ENCODE measurements at regions not wholly inside any gene's neighbourhood (a gene's known extent, or its start where the extent isn't known, plus 50 kb on each side); places are given as distances from the start of the nearest gene placed in this dataset.

- WGBS (ENCODE audit: insufficient coverage) = no CpG with 5 or more reads among the region's 1 CpG
- no peak for TF ChIP-seq CTCF (IDR thresholded peaks at IDR 0.05)
- Mint-ChIP-seq H3K27me3 (ENCODE audit: low read depth in 3 of 3) (no peaks in the 10 kb centered on the region), H3K9me3 (peaks cover 7 to 20% (median 14%) of the 10 kb centered on the region in 7 donors), H3K27ac (no peak overlapping the region), H3K4me3 (no peak overlapping the region), H3K4me1 (peaks cover 12% of the 10 kb centered on the region), H3K36me3 (no peaks in the 10 kb centered on the region)
- H3K4me2 ChIP-seq (replicated peaks; ENCODE audit: extremely low read depth, low read length, poor library complexity, severe bottlenecking) = no peak overlapping the region
- no peaks in the 10 kb centered on the region for H3K27me3 ChIP-seq (ENCODE audit: control insufficient read depth in 2 of 2, insufficient read depth in 2 of 2, low read length in 2 of 2)
- intact Hi-C loops (cut with micrococcal nuclease) = no loop called here
- peaks cover 0 to 9% of the 10 kb centered on the region in 2 donors for H3K9me3 ChIP-seq (replicated peaks in 1 of 2; ENCODE audit: control insufficient read depth in 1 of 2, insufficient read depth in 1 of 2, low read length in 2 of 2)
- H3K4me3 ChIP-seq (replicated peaks in 1 of 3; ENCODE audit: low read depth in 2 of 3, low read length in 3 of 3) = no peak overlapping the region
- H3K9ac ChIP-seq (ENCODE audit: insufficient read depth, low read length, poor library complexity, severe bottlenecking) = no peak overlapping the region
- no peaks in the 10 kb centered on the region for H4K20me1 ChIP-seq (ENCODE audit: insufficient read depth, low read length)
- no peaks in the 10 kb centered on the region for H3K36me3 ChIP-seq (replicated peaks in 1 of 2; ENCODE audit: control insufficient read depth in 1 of 2, insufficient read depth in 2 of 2, low read length in 2 of 2)
- no peak for DNase-seq
- H3K79me2 ChIP-seq (ENCODE audit: insufficient read depth, low read length) = no peaks in the 10 kb centered on the region
- H3K4me1 ChIP-seq (ENCODE audit: control insufficient read depth in 1 of 2, insufficient read depth in 2 of 2, low read length in 2 of 2) = peaks cover 0 to 7% of the 10 kb centered on the region in 2 donors
- H3K27ac ChIP-seq (ENCODE audit: low read depth in 1 of 2, low read length in 2 of 2) = no peak overlapping the region
- H2AFZ ChIP-seq (ENCODE audit: insufficient read depth, low read depth, low read length, poor library complexity, severe bottlenecking) = no peak overlapping the region
Observed at GRCh38 chr11:104654181-104654813, 244.0 kb downstream of the CASP12 start.

GRCh38 chr11:104653407-104653806 lies 244.9 kb downstream of the CASP12 start:
- H3K36me3 ChIP-seq (replicated peaks in 1 of 2; ENCODE audit: control insufficient read depth in 1 of 2, insufficient read depth in 2 of 2, low read length in 2 of 2) = no peaks in the 10 kb centered on the region
- H3K27me3 Mint-ChIP-seq (ENCODE audit: low read depth in 3 of 3) = no peaks in the 10 kb centered on the region
- H4K20me1 ChIP-seq (ENCODE audit: insufficient read depth, low read length) = no peaks in the 10 kb centered on the region
- peak; percentile 24 to 37 (median 27) for DNase-seq
- H3K4me1 Mint-ChIP-seq = peaks cover 14% of the 10 kb centered on the region
- peaks cover 0 to 9% of the 10 kb centered on the region in 2 donors for H3K9me3 ChIP-seq (replicated peaks in 1 of 2; ENCODE audit: control insufficient read depth in 1 of 2, insufficient read depth in 1 of 2, low read length in 2 of 2)
- no peaks in the 10 kb centered on the region for H3K36me3 Mint-ChIP-seq
- no peak overlapping the region for H3K27ac Mint-ChIP-seq
- H3K4me3 Mint-ChIP-seq = no peak overlapping the region
- intact Hi-C loops (cut with micrococcal nuclease) = no loop called here
- H3K79me2 ChIP-seq (ENCODE audit: insufficient read depth, low read length) = no peaks in the 10 kb centered on the region
- no peak overlapping the region for H3K27ac ChIP-seq (ENCODE audit: low read depth in 1 of 2, low read length in 2 of 2)
- H3K4me3 ChIP-seq (replicated peaks in 1 of 3; ENCODE audit: low read depth in 2 of 3, low read length in 3 of 3) = no peak overlapping the region
- peak overlapping the region; percentile 8 for H3K4me2 ChIP-seq (replicated peaks; ENCODE audit: extremely low read depth, low read length, poor library complexity, severe bottlenecking)
- H3K4me1 ChIP-seq (ENCODE audit: control insufficient read depth in 1 of 2, insufficient read depth in 2 of 2, low read length in 2 of 2) = peaks cover 0 to 7% of the 10 kb centered on the region in 2 donors
- H2AFZ ChIP-seq (ENCODE audit: insufficient read depth, low read depth, low read length, poor library complexity, severe bottlenecking) = peak overlapping the region; percentile 7
- WGBS (ENCODE audit: insufficient coverage) = 0% methylated on average over 4 of the region's 5 CpGs
- no peak for TF ChIP-seq CTCF (IDR thresholded peaks at IDR 0.05)
- peaks cover 7 to 16% (median 13%) of the 10 kb centered on the region in 7 donors for H3K9me3 Mint-ChIP-seq
- H3K9ac ChIP-seq (ENCODE audit: insufficient read depth, low read length, poor library complexity, severe bottlenecking) = no peak overlapping the region
- H3K27me3 ChIP-seq (ENCODE audit: control insufficient read depth in 2 of 2, insufficient read depth in 2 of 2, low read length in 2 of 2) = no peaks in the 10 kb centered on the region

All from CD14-positive monocyte (primary cell).